GM23338 (cell line): ENCODE measurements at regions not wholly inside any gene's neighbourhood (a gene's known extent, or its start where the extent isn't known, plus 50 kb on each side); places are given as distances from the start of the nearest gene placed in this dataset.

Experiments
- ATAC-seq: fragments of 200-7000 bp; cut with Tn5 transposase; 3 replicates; pipeline ENCODE4 v1.9.1; 2020
- DNase-seq: peaks from one replicate; pipeline ENCODE4 v3.0.0-alpha.2; 2015; ENCODE audit warnings: low spot score
- H2AFZ ChIP-seq: fragments of 200-600 bp; sonication (generic); 2 replicates; pipeline ENCODE4 v1.8.0; 2016; ENCODE audit warnings: antibody characterized with exemption, mild to moderate bottlenecking, moderate library complexity
- H3F3A ChIP-seq: fragments of 200-600 bp; sonication (generic); replicated peaks from 2 replicates; pipeline ENCODE4 v1.8.0; 2017; ENCODE audit warnings: antibody characterized with exemption, mixed run types, low read depth
- H3K27ac ChIP-seq: fragments of 200-600 bp; sonication (generic); 2 replicates; pipeline ENCODE4 v1.6.1; 2016; ENCODE audit warnings: low read depth
- H3K27me3 ChIP-seq: fragments of 200-600 bp; sonication (generic); 2 replicates; pipeline ENCODE4 v1.8.0; 2016; ENCODE audit warnings: mild to moderate bottlenecking, mixed run types, moderate library complexity; ENCODE audit not compliant: insufficient read depth
- H3K36me3 ChIP-seq: fragments of 200-600 bp; sonication (generic); 2 replicates; pipeline ENCODE4 v1.8.0; 2016; ENCODE audit warnings: mild to moderate bottlenecking; ENCODE audit not compliant: insufficient read depth
- H3K4me1 ChIP-seq: fragments of 200-600 bp; sonication (generic); 2 replicates; pipeline ENCODE4 v1.8.0; 2016; ENCODE audit warnings: mild to moderate bottlenecking, moderate library complexity; ENCODE audit not compliant: insufficient read depth
- H3K4me2 ChIP-seq: fragments of 200-600 bp; sonication (generic); 2 replicates; pipeline ENCODE4 v1.7.1; 2017; ENCODE audit warnings: mixed run types
- H3K4me3 ChIP-seq: fragments of 200-600 bp; sonication (generic); 2 replicates; pipeline ENCODE4 v1.6.1; 2016; ENCODE audit warnings: mixed run types
- H3K79me2 ChIP-seq: fragments of 200-600 bp; sonication (generic); replicated peaks from 2 replicates; pipeline ENCODE4 v1.8.0; 2017; ENCODE audit warnings: mild to moderate bottlenecking; ENCODE audit not compliant: insufficient read depth
- H3K9me2 ChIP-seq: fragments of 200-600 bp; sonication (generic); 2 replicates; pipeline ENCODE4 v1.8.0; 2017; ENCODE audit not compliant: insufficient read depth
- H4K20me1 ChIP-seq: fragments of 200-600 bp; sonication (generic); replicated peaks from 2 replicates; pipeline ENCODE4 v1.8.0; 2017; ENCODE audit warnings: mild to moderate bottlenecking; ENCODE audit not compliant: insufficient read depth
- H3K27ac Mint-ChIP-seq: 2 replicates; pipeline ENCODE4 v1.8.0; 2020; ENCODE audit warnings: inconsistent platforms, mild to moderate bottlenecking, moderate library complexity, mixed read lengths
- H3K27me3 Mint-ChIP-seq: 3 replicates; pipeline ENCODE4 v1.8.0; 2022; ENCODE audit warnings: low read depth, mild to moderate bottlenecking, moderate library complexity, mixed read lengths, inconsistent platforms; ENCODE audit not compliant: insufficient read depth, poor library complexity
- H3K36me3 Mint-ChIP-seq: 3 replicates; pipeline ENCODE4 v1.8.0; 2021; ENCODE audit warnings: low read depth, mild to moderate bottlenecking, inconsistent platforms, moderate library complexity, mixed read lengths
- H3K4me1 Mint-ChIP-seq: 3 replicates; pipeline ENCODE4 v1.8.0; 2020; ENCODE audit warnings: mild to moderate bottlenecking, inconsistent platforms, mixed read lengths
- H3K4me3 Mint-ChIP-seq: 3 replicates; pipeline ENCODE4 v1.8.0; 2021; ENCODE audit warnings: moderate library complexity, mild to moderate bottlenecking, inconsistent platforms, mixed read lengths
- H3K9me3 Mint-ChIP-seq: 3 replicates; pipeline ENCODE4 v1.8.0; 2020; ENCODE audit warnings: moderate library complexity, mild to moderate bottlenecking, inconsistent platforms, mixed read lengths
- CREB1 ChIP-seq: fragments of 250-450 bp; sonication (Bioruptor Pico); IDR thresholded peaks from 2 replicates; pipeline ENCODE4 v1.5.0; 2020; ENCODE audit warnings: low read depth, mild to moderate bottlenecking, moderate library complexity
- EZH2 ChIP-seq: fragments of 200-600 bp; sonication (generic); IDR thresholded peaks from one replicate; pipeline ENCODE4 v1.8.0; 2017; ENCODE audit warnings: antibody characterized with exemption, mild to moderate bottlenecking, low read depth; ENCODE audit not compliant: unreplicated experiment
- EZH2phosphoT487 ChIP-seq: fragments of 200-600 bp; sonication (generic); IDR thresholded peaks from one replicate; pipeline ENCODE4 v1.8.1; 2018; ENCODE audit warnings: antibody characterized with exemption; ENCODE audit not compliant: unreplicated experiment
- JUNB ChIP-seq: IDR thresholded peaks from one replicate; pipeline ENCODE4 v1.6.1; 2016; ENCODE audit warnings: antibody characterized with exemption; ENCODE audit not compliant: unreplicated experiment
- NANOG ChIP-seq: IDR thresholded peaks from 2 replicates; pipeline ENCODE4 v1.6.1; 2016; ENCODE audit warnings: antibody characterized with exemption, borderline replicate concordance
- ZNF462 ChIP-seq: fragments of 250-450 bp; sonication (Bioruptor Pico); IDR thresholded peaks from 2 replicates; pipeline ENCODE4 v1.5.0; 2020; ENCODE audit warnings: mild to moderate bottlenecking, moderate library complexity
- TF ChIP-seq, protein P1 (sequence below): IDR thresholded peaks from one replicate; pipeline ENCODE4 v1.6.1; 2018; ENCODE audit warnings: antibody characterized with exemption; ENCODE audit not compliant: unreplicated experiment
- TF ChIP-seq, protein P2 (sequence below), 2 experiments: fragments of 200-600 bp in 1 of 2; sonication (generic) in 1 of 2; conservative IDR thresholded peaks; 2 replicates each; pipeline versions ENCODE4 v1.5.1 to v1.6.1; 2016 to 2017; ENCODE audit warnings: antibody characterized with exemption in 2 of 2, low read depth in 2 of 2, mild to moderate bottlenecking in 2 of 2, moderate library complexity in 1 of 2
- TF ChIP-seq, protein P3 (sequence below): IDR thresholded peaks from 2 replicates; pipeline ENCODE4 v1.6.1; 2016; ENCODE audit warnings: antibody characterized with exemption

GRCh38 chr13:73861136-73861535 is 273.1 kb downstream of the KLF12 start:
- no peaks in the 10 kb centered on the region for H3K9me3 Mint-ChIP-seq
- Histone ChIP-seq H3K27ac (no peak overlapping the region), H3K36me3 (no peaks in the 10 kb centered on the region), H3K9me2 (no peaks in the 10 kb centered on the region), H3K4me2 (no peak overlapping the region), H3K4me1 (0 out of 2 replicates have a peak, but pooled peaks cover 3% of the 10 kb centered on the region), H3F3A (no peaks in the 10 kb centered on the region), H3K79me2 (no peaks in the 10 kb centered on the region), H2AFZ (no peak overlapping the region), H3K27me3 (no peaks in the 10 kb centered on the region), H4K20me1 (no peaks in the 10 kb centered on the region), H3K4me3 (no peak overlapping the region)
- peak overlapping the region; percentile 16; the same call in 1 of the 2 replicates for H3K27ac Mint-ChIP-seq
- no peak overlapping the region for H3K4me3 Mint-ChIP-seq
- H3K4me1 Mint-ChIP-seq = peaks cover 22% of the 10 kb centered on the region
- TF ChIP-seq EZH2phosphoT487 = no peak
- TF ChIP-seq, protein P1, sequence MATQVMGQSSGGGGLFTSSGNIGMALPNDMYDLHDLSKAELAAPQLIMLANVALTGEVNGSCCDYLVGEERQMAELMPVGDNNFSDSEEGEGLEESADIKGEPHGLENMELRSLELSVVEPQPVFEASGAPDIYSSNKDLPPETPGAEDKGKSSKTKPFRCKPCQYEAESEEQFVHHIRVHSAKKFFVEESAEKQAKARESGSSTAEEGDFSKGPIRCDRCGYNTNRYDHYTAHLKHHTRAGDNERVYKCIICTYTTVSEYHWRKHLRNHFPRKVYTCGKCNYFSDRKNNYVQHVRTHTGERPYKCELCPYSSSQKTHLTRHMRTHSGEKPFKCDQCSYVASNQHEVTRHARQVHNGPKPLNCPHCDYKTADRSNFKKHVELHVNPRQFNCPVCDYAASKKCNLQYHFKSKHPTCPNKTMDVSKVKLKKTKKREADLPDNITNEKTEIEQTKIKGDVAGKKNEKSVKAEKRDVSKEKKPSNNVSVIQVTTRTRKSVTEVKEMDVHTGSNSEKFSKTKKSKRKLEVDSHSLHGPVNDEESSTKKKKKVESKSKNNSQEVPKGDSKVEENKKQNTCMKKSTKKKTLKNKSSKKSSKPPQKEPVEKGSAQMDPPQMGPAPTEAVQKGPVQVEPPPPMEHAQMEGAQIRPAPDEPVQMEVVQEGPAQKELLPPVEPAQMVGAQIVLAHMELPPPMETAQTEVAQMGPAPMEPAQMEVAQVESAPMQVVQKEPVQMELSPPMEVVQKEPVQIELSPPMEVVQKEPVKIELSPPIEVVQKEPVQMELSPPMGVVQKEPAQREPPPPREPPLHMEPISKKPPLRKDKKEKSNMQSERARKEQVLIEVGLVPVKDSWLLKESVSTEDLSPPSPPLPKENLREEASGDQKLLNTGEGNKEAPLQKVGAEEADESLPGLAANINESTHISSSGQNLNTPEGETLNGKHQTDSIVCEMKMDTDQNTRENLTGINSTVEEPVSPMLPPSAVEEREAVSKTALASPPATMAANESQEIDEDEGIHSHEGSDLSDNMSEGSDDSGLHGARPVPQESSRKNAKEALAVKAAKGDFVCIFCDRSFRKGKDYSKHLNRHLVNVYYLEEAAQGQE = no peak
- TF ChIP-seq, protein P2, sequence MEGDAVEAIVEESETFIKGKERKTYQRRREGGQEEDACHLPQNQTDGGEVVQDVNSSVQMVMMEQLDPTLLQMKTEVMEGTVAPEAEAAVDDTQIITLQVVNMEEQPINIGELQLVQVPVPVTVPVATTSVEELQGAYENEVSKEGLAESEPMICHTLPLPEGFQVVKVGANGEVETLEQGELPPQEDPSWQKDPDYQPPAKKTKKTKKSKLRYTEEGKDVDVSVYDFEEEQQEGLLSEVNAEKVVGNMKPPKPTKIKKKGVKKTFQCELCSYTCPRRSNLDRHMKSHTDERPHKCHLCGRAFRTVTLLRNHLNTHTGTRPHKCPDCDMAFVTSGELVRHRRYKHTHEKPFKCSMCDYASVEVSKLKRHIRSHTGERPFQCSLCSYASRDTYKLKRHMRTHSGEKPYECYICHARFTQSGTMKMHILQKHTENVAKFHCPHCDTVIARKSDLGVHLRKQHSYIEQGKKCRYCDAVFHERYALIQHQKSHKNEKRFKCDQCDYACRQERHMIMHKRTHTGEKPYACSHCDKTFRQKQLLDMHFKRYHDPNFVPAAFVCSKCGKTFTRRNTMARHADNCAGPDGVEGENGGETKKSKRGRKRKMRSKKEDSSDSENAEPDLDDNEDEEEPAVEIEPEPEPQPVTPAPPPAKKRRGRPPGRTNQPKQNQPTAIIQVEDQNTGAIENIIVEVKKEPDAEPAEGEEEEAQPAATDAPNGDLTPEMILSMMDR (conservative IDR thresholded peaks at IDR 0.05; ENCODE audit: low read depth in 2 of 2) = no peak
- TF ChIP-seq, protein P3, sequence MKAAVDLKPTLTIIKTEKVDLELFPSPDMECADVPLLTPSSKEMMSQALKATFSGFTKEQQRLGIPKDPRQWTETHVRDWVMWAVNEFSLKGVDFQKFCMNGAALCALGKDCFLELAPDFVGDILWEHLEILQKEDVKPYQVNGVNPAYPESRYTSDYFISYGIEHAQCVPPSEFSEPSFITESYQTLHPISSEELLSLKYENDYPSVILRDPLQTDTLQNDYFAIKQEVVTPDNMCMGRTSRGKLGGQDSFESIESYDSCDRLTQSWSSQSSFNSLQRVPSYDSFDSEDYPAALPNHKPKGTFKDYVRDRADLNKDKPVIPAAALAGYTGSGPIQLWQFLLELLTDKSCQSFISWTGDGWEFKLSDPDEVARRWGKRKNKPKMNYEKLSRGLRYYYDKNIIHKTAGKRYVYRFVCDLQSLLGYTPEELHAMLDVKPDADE = no peak
- no peak for TF ChIP-seq CREB1
- no peak for TF ChIP-seq JUNB
- TF ChIP-seq ZNF462 = no peak
- no peak for TF ChIP-seq EZH2
- TF ChIP-seq NANOG = no peak
- no peaks in the 10 kb centered on the region for H3K27me3 Mint-ChIP-seq
- H3K36me3 Mint-ChIP-seq = no peaks in the 10 kb centered on the region
- no peak for ATAC-seq
- DNase-seq = no peak
